AG04450 (cell line): ENCODE measurements at regions not wholly inside any gene's neighbourhood (a gene's known extent, or its start where the extent isn't known, plus 50 kb on each side); places are given as distances from the start of the nearest gene placed in this dataset.

Experiments
- CTCF ChIA-PET: fragments of 300-600, 350-600 bp; formaldehyde crosslinking; extraction: SDS; loops from one replicate; lab custom pipeline; 2022; ENCODE audit warnings: antibody characterized with exemption, inconsistent platforms; lab: Charles Lee
- POLR2A ChIA-PET: fragments of 350-600 bp; formaldehyde crosslinking; extraction: SDS; loops from one replicate; lab custom pipeline; 2021; ENCODE audit warnings: antibody characterized with exemption, inconsistent platforms; lab: Yijun Ruan, JAX
- DNase-seq: peaks from one replicate; pipeline ENCODE4 v3.0.0-alpha.2; 2011; ENCODE audit warnings: low read depth, low spot score
- H3K27ac ChIP-seq: one replicate; pipeline ENCODE4 v1.5.1; 2012; ENCODE audit warnings: low read depth, low read length, control low read depth
- H3K27me3 ChIP-seq: one replicate; pipeline ENCODE4 v1.6.0; 2012; ENCODE audit warnings: low read length; ENCODE audit not compliant: control insufficient read depth, insufficient read depth
- H3K4me3 ChIP-seq: 2 replicates; pipeline ENCODE4 v1.5.1; 2011; ENCODE audit warnings: mild to moderate bottlenecking, low read depth, low read length, control low read depth
- H3K9me3 ChIP-seq: 2 replicates; pipeline ENCODE4 v1.5.1; 2012; ENCODE audit warnings: low read length; ENCODE audit not compliant: control insufficient read depth, insufficient read depth
- CTCF ChIP-seq: IDR thresholded peaks from 2 replicates; pipeline ENCODE4 v1.5.1; 2011; ENCODE audit warnings: low read depth, low read length, control low read depth, inconsistent platforms

- ChIA-PET POLR2A (no interaction called here), CTCF (no interaction called here)
- Histone ChIP-seq H3K27ac (no peak overlapping the region), H3K27me3 (no peaks in the 10 kb centered on the region), H3K4me3 (no peak overlapping the region), H3K9me3 (no peaks in the 10 kb centered on the region)
- no peak for TF ChIP-seq CTCF
- no peak for DNase-seq
Observed at GRCh38 chr11:127218275-127218608, 217.7 kb upstream of the KIRREL3 start.

- no peak for DNase-seq
- ChIA-PET CTCF (no interaction called here), POLR2A (no interaction called here)
- H3K9me3 ChIP-seq = no peaks in the 10 kb centered on the region
- TF ChIP-seq CTCF = no peak
- H3K27me3 ChIP-seq = no peaks in the 10 kb centered on the region
- no peak overlapping the region for H3K4me3 ChIP-seq
- no peak overlapping the region for H3K27ac ChIP-seq
Observed at GRCh38 chr11:127217452-127218274, 217.1 kb upstream of the KIRREL3 start.

GRCh38 chr11:127205688-127206217, 205.2 kb upstream of the KIRREL3 start:
- no peak for DNase-seq
- H3K27ac ChIP-seq = no peak overlapping the region
- no peak overlapping the region for H3K4me3 ChIP-seq
- ChIA-PET POLR2A (no interaction called here), CTCF (no interaction called here)
- no peak for TF ChIP-seq CTCF
- no peaks in the 10 kb centered on the region for H3K9me3 ChIP-seq
- H3K27me3 ChIP-seq = no peaks in the 10 kb centered on the region

GRCh38 chr11:127203490-127203889, 202.9 kb upstream of the KIRREL3 start:
- CTCF ChIA-PET = no interaction called here

More at GRCh38 chr11:127203490-127203889, 202.9 kb upstream of the KIRREL3 start:
- Histone ChIP-seq H3K9me3 (no peaks in the 10 kb centered on the region), H3K27me3 (no peaks in the 10 kb centered on the region), H3K4me3 (no peak overlapping the region), H3K27ac (no peak overlapping the region)
- no peak for DNase-seq
- no peak for TF ChIP-seq CTCF
- POLR2A ChIA-PET = no interaction called here
